COLO668 (cell line): ENCODE measurements at regions not wholly inside any gene's neighbourhood (a gene's known extent, or its start where the extent isn't known, plus 50 kb on each side); places are given as distances from the start of the nearest gene placed in this dataset.

ENCODE experiments used
- DNase-seq: peaks from one replicate; lab custom pipeline; 2025; ENCODE audit not compliant: unreplicated experiment; lab: John Stamatoyannopoulos, UW

GRCh38 chr13:70415136-70415535 lies 306.9 kb upstream of the KLHL1 start:
- no peak for DNase-seq

- no peak for DNase-seq
These were observed 300.6 kb upstream of the KLHL1 start for GRCh38 chr13:70408865-70409264.

GRCh38 chr13:70407486-70407885 lies 299.2 kb upstream of the KLHL1 start:
- DNase-seq = no peak

GRCh38 chr13:70405266-70405665 lies 297.0 kb upstream of the KLHL1 start:
- DNase-seq = no peak

GRCh38 chr13:70394031-70394548 lies 285.8 kb upstream of the KLHL1 start:
- DNase-seq = no peak

GRCh38 chr13:70391678-70392077 lies 283.4 kb upstream of the KLHL1 start:
- DNase-seq = peak; percentile 90

GRCh38 chr13:70390968-70391367 lies 282.7 kb upstream of the KLHL1 start:
- DNase-seq = no peak

- no peak for DNase-seq
These were observed 281.8 kb upstream of the KLHL1 start for GRCh38 chr13:70390064-70390463.

GRCh38 chr13:70388935-70389334 lies 280.7 kb upstream of the KLHL1 start:
- DNase-seq = no peak

- no peak for DNase-seq
These were observed 278.7 kb upstream of the KLHL1 start for GRCh38 chr13:70386919-70387318.

GRCh38 chr13:70385852-70386251 lies 277.6 kb upstream of the KLHL1 start:
- DNase-seq = no peak

GRCh38 chr13:70384156-70384555 lies 275.9 kb upstream of the KLHL1 start:
- DNase-seq = no peak

GRCh38 chr13:70380809-70381208 lies 272.6 kb upstream of the KLHL1 start:
- DNase-seq = no peak

- no peak for DNase-seq
These were observed 267.5 kb upstream of the KLHL1 start for GRCh38 chr13:70375718-70376117.

GRCh38 chr13:70370924-70371323 lies 262.7 kb upstream of the KLHL1 start:
- no peak for DNase-seq

- no peak for DNase-seq
These were observed 258.5 kb upstream of the KLHL1 start for GRCh38 chr13:70366720-70367119.

- DNase-seq = no peak
These were observed 255.7 kb upstream of the KLHL1 start for GRCh38 chr13:70363991-70364390.

- DNase-seq = no peak
These were observed 254.7 kb upstream of the KLHL1 start for GRCh38 chr13:70362820-70363570.

- no peak for DNase-seq
These were observed 248.8 kb upstream of the KLHL1 start for GRCh38 chr13:70357031-70357430.

- no peak for DNase-seq
These were observed 244.8 kb upstream of the KLHL1 start for GRCh38 chr13:70353096-70353495.

- DNase-seq = no peak
These were observed 239.8 kb upstream of the KLHL1 start for GRCh38 chr13:70347947-70348620.

GRCh38 chr13:70339738-70340137 lies 231.5 kb upstream of the KLHL1 start:
- DNase-seq = no peak
